IMR-90 (cell line): ENCODE measurements at regions not wholly inside any gene's neighbourhood (a gene's known extent, or its start where the extent isn't known, plus 50 kb on each side); places are given as distances from the start of the nearest gene placed in this dataset.

Experiments used
- ATAC-seq: fragments of 200-7000 bp; cut with Tn5 transposase; 2 replicates; pipeline ENCODE4 v1.9.1; 2020; ENCODE audit warnings: low read depth, mild to moderate bottlenecking, moderate library complexity
- BruUV-seq: library from RNA; stranded (reverse); fragments of 400-500 nt; replicated peaks from 2 replicates; lab custom pipeline; 2021; lab: Mats Ljungman, UMichigan
- CTCF ChIA-PET: fragments of 300-600 bp; formaldehyde crosslinking; extraction: SDS; loops from one replicate; lab custom pipeline; 2021; ENCODE audit warnings: antibody characterized with exemption; lab: Yijun Ruan, JAX
- POLR2A ChIA-PET: fragments of 300-600 bp; sonication (Branson Sonifier 250); formaldehyde crosslinking; loops from one replicate; lab custom pipeline; 2022; ENCODE audit warnings: antibody characterized with exemption; ENCODE audit not compliant: unreplicated experiment; lab: Charles Lee
- DNase-seq: peaks from one replicate; pipeline ENCODE4 v3.0.0; 2013
- H2AFZ ChIP-seq: replicated peaks from 2 replicates; pipeline ENCODE3; 2013; ENCODE audit warnings: low read length, mild to moderate bottlenecking; ENCODE audit not compliant: poor library complexity
- H2AK5ac ChIP-seq: 2 replicates; pipeline ENCODE4 v1.6.1; 2013; ENCODE audit warnings: low read depth, low read length, inconsistent platforms
- H2AK9ac ChIP-seq: replicated peaks from 2 replicates; pipeline ENCODE3; 2013; ENCODE audit warnings: mild to moderate bottlenecking, low read depth, low read length, moderate library complexity; ENCODE audit not compliant: poor library complexity
- H2BK120ac ChIP-seq: 2 replicates; pipeline ENCODE4 v1.6.1; 2013; ENCODE audit warnings: low read depth, low read length, inconsistent platforms
- H2BK15ac ChIP-seq: 3 replicates; pipeline ENCODE4 v1.6.1; 2013; ENCODE audit warnings: low read depth, low read length, inconsistent platforms
- H2BK20ac ChIP-seq: 2 replicates; pipeline ENCODE4 v1.6.1; 2013; ENCODE audit warnings: low read depth, mild to moderate bottlenecking, inconsistent platforms, low read length, moderate library complexity
- H2BK5ac ChIP-seq: 2 replicates; pipeline ENCODE4 v1.6.1; 2013; ENCODE audit warnings: mild to moderate bottlenecking, low read depth, low read length, inconsistent platforms; ENCODE audit not compliant: poor library complexity, severe bottlenecking
- H3K14ac ChIP-seq: replicated peaks from 2 replicates; pipeline ENCODE4 v1.6.1; 2013; ENCODE audit warnings: low read depth, low read length, inconsistent platforms
- H3K18ac ChIP-seq: 2 replicates; pipeline ENCODE4 v1.6.1; 2013; ENCODE audit warnings: low read depth, low read length, control low read depth
- H3K23ac ChIP-seq: 2 replicates; pipeline ENCODE4 v1.6.1; 2013; ENCODE audit warnings: low read depth, low read length, inconsistent platforms
- H3K27ac ChIP-seq: 2 replicates; pipeline ENCODE4 v1.5.1; 2013; ENCODE audit warnings: mild to moderate bottlenecking, control low read depth, low read length; ENCODE audit not compliant: insufficient read depth
- H3K27me3 ChIP-seq: 2 replicates; pipeline ENCODE4 v1.6.1; 2013; ENCODE audit warnings: low read length; ENCODE audit not compliant: control insufficient read depth, insufficient read depth
- H3K36me3 ChIP-seq: 2 replicates; pipeline ENCODE4 v1.6.1; 2013; ENCODE audit warnings: low read length, mixed read lengths; ENCODE audit not compliant: control insufficient read depth, insufficient read depth
- H3K4ac ChIP-seq: 2 replicates; pipeline ENCODE4 v1.6.1; 2013; ENCODE audit warnings: low read depth, low read length, inconsistent platforms
- H3K4me1 ChIP-seq: 2 replicates; pipeline ENCODE4 v1.6.1; 2013; ENCODE audit warnings: low read length, mixed read lengths; ENCODE audit not compliant: control insufficient read depth, insufficient read depth
- H3K4me2 ChIP-seq: 2 replicates; pipeline ENCODE4 v1.6.1; 2013; ENCODE audit warnings: low read depth, mild to moderate bottlenecking, control low read depth, low read length, moderate library complexity
- H3K4me3 ChIP-seq: 2 replicates; pipeline ENCODE4 v1.5.1; 2013; ENCODE audit warnings: low read depth, mild to moderate bottlenecking, control low read depth, low read length, moderate library complexity; ENCODE audit not compliant: insufficient read depth
- H3K56ac ChIP-seq: 2 replicates; pipeline ENCODE4 v1.6.1; 2013; ENCODE audit warnings: low read length, inconsistent platforms; ENCODE audit not compliant: insufficient read depth; ENCODE audit errors: extremely low read depth
- H3K79me1 ChIP-seq, 2 experiments: 2 replicates each; pipeline ENCODE4 v1.6.1; 2013; ENCODE audit warnings: low read length in 2 of 2, inconsistent platforms in 1 of 2, low read depth in 1 of 2
- H3K9ac ChIP-seq: 2 replicates; pipeline ENCODE4 v1.6.1; 2013; ENCODE audit warnings: low read depth, low read length, control low read depth
- H3K9me1 ChIP-seq: 2 replicates; pipeline ENCODE4 v1.6.1; 2013; ENCODE audit warnings: low read length, inconsistent platforms; ENCODE audit not compliant: insufficient read depth
- H3K9me3 ChIP-seq: 2 replicates; pipeline ENCODE4 v1.6.1; 2013; ENCODE audit warnings: low read length; ENCODE audit not compliant: control insufficient read depth, insufficient read depth
- H4K20me1 ChIP-seq: 2 replicates; pipeline ENCODE4 v1.6.1; 2013; ENCODE audit warnings: low read length, inconsistent platforms; ENCODE audit not compliant: insufficient read depth
- H4K5ac ChIP-seq: 2 replicates; pipeline ENCODE4 v1.6.1; 2013; ENCODE audit warnings: mild to moderate bottlenecking, low read depth, low read length, control low read depth
- H4K8ac ChIP-seq, 2 experiments: 2 replicates each; pipeline ENCODE4 v1.6.1; 2013; ENCODE audit warnings: low read depth in 2 of 2, low read length in 2 of 2, control low read depth in 1 of 2, inconsistent platforms in 1 of 2
- H4K91ac ChIP-seq: 2 replicates; pipeline ENCODE4 v1.6.1; 2013; ENCODE audit warnings: low read depth, low read length, inconsistent platforms; ENCODE audit not compliant: insufficient read depth
- BHLHE40 ChIP-seq: fragments of 150-350 bp; IDR thresholded peaks from 2 replicates; pipeline ENCODE4 v1.6.1; 2016; ENCODE audit warnings: mild to moderate bottlenecking, low read depth, low read length
- CEBPB ChIP-seq: IDR thresholded peaks from 2 replicates; pipeline ENCODE4 v1.6.1; 2012; ENCODE audit warnings: low read depth, low read length, improper control_type of control experiment
- CHD1 ChIP-seq: IDR thresholded peaks from 2 replicates; pipeline ENCODE4 v1.6.1; 2012; ENCODE audit warnings: low read depth, low read length, improper control_type of control experiment
- CTCF ChIP-seq: conservative IDR thresholded peaks from 2 replicates; pipeline ENCODE4 v1.5.1; 2012; ENCODE audit warnings: mild to moderate bottlenecking, low read depth, low read length, improper control_type of control experiment
- ELK1 ChIP-seq: fragments of 150-350 bp; IDR thresholded peaks from 2 replicates; pipeline ENCODE4 v1.6.1; 2016; ENCODE audit warnings: low read depth, mild to moderate bottlenecking, low read length, moderate library complexity, borderline replicate concordance
- FOS ChIP-seq: fragments of 150-350 bp; IDR thresholded peaks from 2 replicates; pipeline ENCODE4 v1.6.1; 2016; ENCODE audit warnings: low read depth, low read length
- MXI1 ChIP-seq: IDR thresholded peaks from 2 replicates; pipeline ENCODE4 v1.6.1; 2012; ENCODE audit warnings: low read depth, mild to moderate bottlenecking, low read length, moderate library complexity, borderline replicate concordance
- NFE2L2 ChIP-seq: fragments of 150-350 bp; IDR thresholded peaks from 2 replicates; pipeline ENCODE4 v1.6.1; 2016; ENCODE audit warnings: low read depth, mild to moderate bottlenecking, low read length
- POLR2A ChIP-seq: IDR thresholded peaks from 2 replicates; pipeline ENCODE4 v1.6.1; 2012; ENCODE audit warnings: mild to moderate bottlenecking, low read depth, low read length
- RCOR1 ChIP-seq: IDR thresholded peaks from 2 replicates; pipeline ENCODE4 v1.6.1; 2012; ENCODE audit warnings: mild to moderate bottlenecking, low read length, improper control_type of control experiment; ENCODE audit not compliant: insufficient replicate concordance
- RFX5 ChIP-seq: IDR thresholded peaks from 2 replicates; pipeline ENCODE4 v1.8.0; 2012; ENCODE audit warnings: low read depth, mild to moderate bottlenecking, low read length, moderate library complexity
- USF2 ChIP-seq: fragments of 150-350 bp; IDR thresholded peaks from 2 replicates; pipeline ENCODE4 v1.6.1; 2017; ENCODE audit warnings: mild to moderate bottlenecking, antibody characterized with exemption, low read length, low read depth
- WGBS, 2 experiments: methylation state at CpG; one replicate each; pipeline versions ENCODE4 v1.1.5 to v1.1.7; 2013; ENCODE audit warnings: missing lambda C conversion rate in 2 of 2; ENCODE audit not compliant: insufficient read length in 1 of 2; ENCODE audit errors: extremely low coverage in 2 of 2; 5-methylcytosine and 5-hydroxymethylcytosine counted together
- dilution Hi-C: fragments of 300-500 bp; cut with HindIII; formaldehyde crosslinking; loops from one replicate; pipeline ENCODE4 v1.14.3; 2018; ENCODE audit warnings: low sequenced_read_pairs; ENCODE audit not compliant: unreplicated experiment
- in situ Hi-C: fragments of 300-500 bp; cut with MboI; formaldehyde crosslinking; loops from 3 replicates; pipeline ENCODE4 v1.14.3; 2019; ENCODE audit warnings: low sequenced_read_pairs, inconsistent platforms, mixed read lengths
- intact Hi-C: fragments of 100-400 bp; cut with micrococcal nuclease; formaldehyde crosslinking; loops from 2 replicates; pipeline ENCODE4 v1.10.0; 2022

GRCh38 chr18:40559556-40559955, 1395.5 kb upstream of the PIK3C3 start:
- BruUV-seq, result no TSS peak

More at GRCh38 chr18:40559556-40559955, 1395.5 kb upstream of the PIK3C3 start:
- no peak overlapping the region for H3K4ac ChIP-seq
- no peaks in the 10 kb centered on the region for H3K36me3 ChIP-seq
- no peak overlapping the region for H3K56ac ChIP-seq
- TF ChIP-seq FOS (no peak), RFX5 (no peak), BHLHE40 (no peak), RCOR1 (no peak), CHD1 (no peak), USF2 (no peak), NFE2L2 (no peak), ELK1 (no peak), CEBPB (no peak), CTCF (no peak), MXI1 (no peak), POLR2A (no peak)
- no peaks in the 10 kb centered on the region for H4K20me1 ChIP-seq
- H2AFZ ChIP-seq, result no peak overlapping the region
- no peak overlapping the region for H3K4me3 ChIP-seq
- ChIA-PET POLR2A (no interaction called here), CTCF (no interaction called here)
- intact Hi-C loops, result no loop called here
- in situ Hi-C loops, result no loop called here
- H4K91ac ChIP-seq, result no peak overlapping the region
- no peak overlapping the region for H3K18ac ChIP-seq
- no peak overlapping the region for H2AK9ac ChIP-seq
- H3K4me1 ChIP-seq, result peaks cover 8% of the 10 kb centered on the region
- no peaks in the 10 kb centered on the region for H3K79me1 ChIP-seq
- H2BK15ac ChIP-seq, result no peak overlapping the region
- no peak overlapping the region for H3K14ac ChIP-seq
- no peak overlapping the region for H2BK20ac ChIP-seq
- no peak overlapping the region for H2BK5ac ChIP-seq
- DNase-seq (no peak), ATAC-seq (no peak)
- no peak overlapping the region for H3K4me2 ChIP-seq
- dilution Hi-C loops, result no loop called here
- peaks cover 6% of the 10 kb centered on the region; the same call in 1 of the 2 replicates for H3K9me1 ChIP-seq
- H3K23ac ChIP-seq, result no peak overlapping the region
- H3K27me3 ChIP-seq, result no peaks in the 10 kb centered on the region
- no peak overlapping the region for H3K27ac ChIP-seq
- H4K8ac ChIP-seq, result no peak overlapping the region
- H4K5ac ChIP-seq, result no peak overlapping the region
- no CpG with 5 or more reads among the region's 3 CpGs for WGBS, 2 experiments
- no peak overlapping the region for H3K9ac ChIP-seq
- no peak overlapping the region for H2AK5ac ChIP-seq
- no peaks in the 10 kb centered on the region for H3K9me3 ChIP-seq
- no peak overlapping the region for H2BK120ac ChIP-seq
